ENCODE measurements at regions not wholly inside any gene's neighbourhood (a gene's known extent, or its start where the extent isn't known, plus 50 kb on each side); places are given as distances from the start of the nearest gene placed in this dataset.

DNA sequence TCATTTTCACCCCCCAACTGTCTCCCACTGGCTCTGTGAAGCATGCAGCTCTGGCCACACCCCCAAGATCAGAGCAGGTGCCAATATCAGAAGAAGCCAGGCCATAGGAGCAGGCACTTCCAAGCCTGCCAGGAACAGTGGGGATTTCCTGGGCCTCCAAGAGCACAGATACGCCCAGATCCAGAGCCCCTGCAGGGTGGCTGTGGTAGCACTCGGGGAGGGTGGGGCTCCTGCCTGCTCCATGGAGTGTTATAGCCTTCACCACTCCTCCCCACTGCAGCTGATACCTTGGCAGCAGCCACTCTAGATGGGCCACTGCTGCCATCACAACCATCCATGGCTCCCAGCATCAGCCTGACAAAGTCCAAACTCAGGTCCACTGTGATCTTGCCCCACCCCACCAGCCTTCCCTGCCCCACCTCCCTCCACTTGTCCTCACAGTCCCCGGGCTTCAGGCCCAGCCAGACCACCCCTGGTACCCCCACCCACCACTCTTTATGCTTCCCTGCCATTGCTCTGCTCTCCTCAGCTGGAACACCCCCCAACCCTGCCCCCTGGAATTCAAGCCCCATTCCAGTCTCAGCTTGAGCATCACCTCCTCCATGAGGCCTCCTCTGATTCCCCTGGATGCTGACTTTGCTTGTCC lies 448.3 kb downstream of the MATN1 start:
- H3K9me3 ChIP-seq (ENCODE audit: low read length): no peaks in the 10 kb centered on the region
- ATAC-seq (no peak), FAIRE-seq (no peak)

More for the DNA sequence above, 448.3 kb downstream of the MATN1 start:
- Histone ChIP-seq H3K27ac (ENCODE audit: extremely low read length, insufficient read depth, low read length) (no peak overlapping the region), H3K4me1 (ENCODE audit: insufficient read depth, low read length) (no peaks in the 10 kb centered on the region), H3K36me3 (replicated peaks in 1 of 2; ENCODE audit: control insufficient read depth in 1 of 2, insufficient read depth in 2 of 2, low read length in 2 of 2) (no peaks in the 10 kb centered on the region), H2AFZ (ENCODE audit: low read length) (no peak overlapping the region), H3K27me3 (ENCODE audit: control insufficient read depth in 1 of 2, insufficient read depth in 2 of 2, low read length in 2 of 2) (peaks cover 1 to 3% of the 10 kb centered on the region in 2 experiments; a peak in 1 of 5 replicates), H3K4me3 (replicated peaks in 1 of 3; ENCODE audit: insufficient read depth in 1 of 3, low read depth in 2 of 3, low read length in 3 of 3) (no peak overlapping the region), H3K4me2 (ENCODE audit: low read depth, low read length) (no peak overlapping the region), H3K79me2 (ENCODE audit: insufficient read depth, low read length) (no peaks in the 10 kb centered on the region), H3K9ac (ENCODE audit: insufficient read depth, low read depth, low read length) (no peak overlapping the region), H4K20me1 (ENCODE audit: insufficient read depth, low read length) (no peaks in the 10 kb centered on the region)
- in situ Hi-C loops (cut with HindIII; ENCODE audit: extremely low pct_ligation_motif_present, low pct_unique_long_range_greater_than_20kb) (no loop called here), intact Hi-C loops (cut with micrococcal nuclease; ENCODE audit: unreplicated experiment) (no loop called here)
- BruUV-seq (replicated peaks): no TSS peak
- 0% methylated on average over 2 of the region's 3 CpGs for WGBS (ENCODE audit: low lambda C conversion rate)
- POLR2A ChIA-PET: no interaction called here
- TF ChIP-seq PCBP1 (IDR thresholded peaks at IDR 0.05; ENCODE audit: borderline replicate concordance, low read depth, low read length): no peak
- no peak for TF ChIP-seq ADNP (CRISPR knock-in tag; IDR thresholded peaks at IDR 0.05)
- no peak for TF ChIP-seq ZNF230 (CRISPR knock-in tag; IDR thresholded peaks at IDR 0.05)
- no peak for TF ChIP-seq ZNF792 (CRISPR knock-in tag; IDR thresholded peaks at IDR 0.05)
- no peak for TF ChIP-seq RARA (CRISPR knock-in tag; IDR thresholded peaks at IDR 0.05)
- TF ChIP-seq AKAP8 (CRISPR knock-in tag; IDR thresholded peaks at IDR 0.05): no peak
- TF ChIP-seq TGIF2 (CRISPR knock-in tag; IDR thresholded peaks at IDR 0.05): no peak
- TF ChIP-seq, protein P1, sequence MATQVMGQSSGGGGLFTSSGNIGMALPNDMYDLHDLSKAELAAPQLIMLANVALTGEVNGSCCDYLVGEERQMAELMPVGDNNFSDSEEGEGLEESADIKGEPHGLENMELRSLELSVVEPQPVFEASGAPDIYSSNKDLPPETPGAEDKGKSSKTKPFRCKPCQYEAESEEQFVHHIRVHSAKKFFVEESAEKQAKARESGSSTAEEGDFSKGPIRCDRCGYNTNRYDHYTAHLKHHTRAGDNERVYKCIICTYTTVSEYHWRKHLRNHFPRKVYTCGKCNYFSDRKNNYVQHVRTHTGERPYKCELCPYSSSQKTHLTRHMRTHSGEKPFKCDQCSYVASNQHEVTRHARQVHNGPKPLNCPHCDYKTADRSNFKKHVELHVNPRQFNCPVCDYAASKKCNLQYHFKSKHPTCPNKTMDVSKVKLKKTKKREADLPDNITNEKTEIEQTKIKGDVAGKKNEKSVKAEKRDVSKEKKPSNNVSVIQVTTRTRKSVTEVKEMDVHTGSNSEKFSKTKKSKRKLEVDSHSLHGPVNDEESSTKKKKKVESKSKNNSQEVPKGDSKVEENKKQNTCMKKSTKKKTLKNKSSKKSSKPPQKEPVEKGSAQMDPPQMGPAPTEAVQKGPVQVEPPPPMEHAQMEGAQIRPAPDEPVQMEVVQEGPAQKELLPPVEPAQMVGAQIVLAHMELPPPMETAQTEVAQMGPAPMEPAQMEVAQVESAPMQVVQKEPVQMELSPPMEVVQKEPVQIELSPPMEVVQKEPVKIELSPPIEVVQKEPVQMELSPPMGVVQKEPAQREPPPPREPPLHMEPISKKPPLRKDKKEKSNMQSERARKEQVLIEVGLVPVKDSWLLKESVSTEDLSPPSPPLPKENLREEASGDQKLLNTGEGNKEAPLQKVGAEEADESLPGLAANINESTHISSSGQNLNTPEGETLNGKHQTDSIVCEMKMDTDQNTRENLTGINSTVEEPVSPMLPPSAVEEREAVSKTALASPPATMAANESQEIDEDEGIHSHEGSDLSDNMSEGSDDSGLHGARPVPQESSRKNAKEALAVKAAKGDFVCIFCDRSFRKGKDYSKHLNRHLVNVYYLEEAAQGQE (IDR thresholded peaks at IDR 0.05; ENCODE audit: borderline replicate concordance in 1 of 2, low read depth in 1 of 2, low read length in 2 of 2): no peak
- no peak for DNase-seq (ENCODE audit: low spot score)
- CTCF ChIA-PET (ENCODE audit: low intra/inter-chr PET ratio, low total read pairs): no interaction called here
